CD4-positive, alpha-beta T cell (primary cell): ENCODE measurements at regions not wholly inside any gene's neighbourhood (a gene's known extent, or its start where the extent isn't known, plus 50 kb on each side); places are given as distances from the start of the nearest gene placed in this dataset.

Experiments
- ATAC-seq: fragments of 200-7000 bp; cut with Tn5 transposase; one replicate; pipeline ENCODE4 v1.10.0; 2022; ENCODE audit warnings: mild to moderate bottlenecking; ENCODE audit not compliant: poor library complexity
- CTCF ChIA-PET: fragments of 350-600 bp; sonication (Branson Sonifier 250); formaldehyde crosslinking; loops from one replicate; lab custom pipeline; 2021; ENCODE audit warnings: antibody characterized with exemption, inconsistent platforms; lab: Charles Lee
- POLR2A ChIA-PET: fragments of 350-600 bp; sonication (Branson Sonifier 250); formaldehyde crosslinking; loops from one replicate; lab custom pipeline; 2021; ENCODE audit warnings: antibody characterized with exemption, inconsistent platforms; lab: Charles Lee
- DNase-seq, 14 experiments: peaks; one replicate each; pipeline ENCODE4 v3.0.0-alpha.2; 2013 to 2020; ENCODE audit warnings: mixed read lengths in 2 of 14
- H3K27ac ChIP-seq, 2 donors: one replicate each; pipeline versions ENCODE4 v1.5.1 to v1.7.0; 2013; ENCODE audit warnings: low read length in 2 of 2, low read depth in 1 of 2, mild to moderate bottlenecking in 1 of 2
- H3K27me3 ChIP-seq, 2 experiments: 1 replicate in 1 of 2; 2 replicates in 1 of 2; pipeline versions ENCODE4 v1.6.1 to v1.7.0; 2013; ENCODE audit warnings: low read length in 2 of 2, control low read depth in 1 of 2, mild to moderate bottlenecking in 1 of 2, moderate library complexity in 1 of 2; ENCODE audit not compliant: insufficient read depth in 2 of 2, control insufficient read depth in 1 of 2
- H3K36me3 ChIP-seq: one replicate; pipeline ENCODE4 v1.6.1; 2013; ENCODE audit warnings: low read length, control low read depth; ENCODE audit not compliant: insufficient read depth
- H3K4me1 ChIP-seq: one replicate; pipeline ENCODE4 v1.6.1; 2013; ENCODE audit warnings: low read length, control low read depth; ENCODE audit not compliant: insufficient read depth
- H3K4me3 ChIP-seq: one replicate; pipeline ENCODE4 v1.5.1; 2013; ENCODE audit warnings: mild to moderate bottlenecking, low read length, moderate library complexity
- H3K9me3 ChIP-seq, 2 experiments: 1 replicate in 1 of 2; 2 replicates in 1 of 2; pipeline versions ENCODE4 v1.6.1 to v1.7.0; 2013; ENCODE audit warnings: low read length in 2 of 2, mild to moderate bottlenecking in 2 of 2, control low read depth in 1 of 2, moderate library complexity in 1 of 2; ENCODE audit not compliant: control insufficient read depth in 1 of 2, insufficient read depth in 1 of 2
- H3K27ac Mint-ChIP-seq: one replicate; pipeline ENCODE4 v1.8.0; 2020; ENCODE audit warnings: mixed read lengths
- H3K27me3 Mint-ChIP-seq: one replicate; pipeline ENCODE4 v1.8.0; 2021; ENCODE audit warnings: mixed read lengths
- H3K36me3 Mint-ChIP-seq: one replicate; pipeline ENCODE4 v1.8.0; 2021; ENCODE audit warnings: low read depth, mixed read lengths
- H3K4me1 Mint-ChIP-seq: one replicate; pipeline ENCODE4 v1.8.0; 2021; ENCODE audit warnings: low read depth, mixed read lengths
- H3K4me3 Mint-ChIP-seq: one replicate; pipeline ENCODE4 v1.8.0; 2020; ENCODE audit warnings: mild to moderate bottlenecking, mixed read lengths
- H3K9me3 Mint-ChIP-seq: one replicate; pipeline ENCODE4 v1.8.0; 2020; ENCODE audit warnings: mixed read lengths
- intact Hi-C, 2 experiments: fragments of 100-400 bp; cut with DNase I in 1 of 2; cut with micrococcal nuclease in 1 of 2; formaldehyde crosslinking; loops; one replicate each; pipeline versions ENCODE4 v1.15.1 to v1.9.0; 2023 to 2025; cut with DNase I, micrococcal nuclease
- TF ChIP-seq, protein P1 (sequence below): fragments of 200-600 bp; IDR thresholded peaks from one replicate; pipeline ENCODE4 v1.8.0; 2022; ENCODE audit warnings: antibody characterized with exemption, mild to moderate bottlenecking

DNA sequence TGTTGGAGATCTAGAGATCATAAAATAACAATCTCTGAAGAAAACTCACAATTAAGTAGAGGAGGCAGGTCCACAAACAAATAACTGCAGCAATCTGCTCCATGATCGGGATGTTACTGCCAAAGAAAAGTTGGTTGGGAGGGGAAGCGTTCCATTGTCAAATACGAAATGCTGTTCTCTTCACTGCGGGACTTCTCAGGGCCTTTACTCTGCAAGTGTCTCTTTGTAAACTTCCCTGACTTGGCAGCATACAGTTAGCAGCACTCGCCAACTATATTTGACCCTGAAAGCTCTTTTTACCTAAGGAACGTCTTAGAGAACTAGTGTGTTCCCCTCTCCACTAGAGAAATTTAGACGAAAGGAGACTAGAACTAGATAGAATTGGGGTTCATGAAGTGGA, 780.7 kb upstream of the TBX3 start:
- no peaks in the 10 kb centered on the region for H3K36me3 ChIP-seq
- no peaks in the 10 kb centered on the region for H3K27me3 ChIP-seq
- no peak for DNase-seq
- H3K9me3 Mint-ChIP-seq = no peaks in the 10 kb centered on the region
- H3K4me1 Mint-ChIP-seq = no peaks in the 10 kb centered on the region
- CTCF ChIA-PET = no interaction called here
- POLR2A ChIA-PET = no interaction called here
- no peaks in the 10 kb centered on the region for H3K36me3 Mint-ChIP-seq
- H3K4me3 ChIP-seq = no peak overlapping the region
- no peak overlapping the region for H3K27ac Mint-ChIP-seq
- no peak overlapping the region for H3K4me3 Mint-ChIP-seq
- TF ChIP-seq, protein P1, sequence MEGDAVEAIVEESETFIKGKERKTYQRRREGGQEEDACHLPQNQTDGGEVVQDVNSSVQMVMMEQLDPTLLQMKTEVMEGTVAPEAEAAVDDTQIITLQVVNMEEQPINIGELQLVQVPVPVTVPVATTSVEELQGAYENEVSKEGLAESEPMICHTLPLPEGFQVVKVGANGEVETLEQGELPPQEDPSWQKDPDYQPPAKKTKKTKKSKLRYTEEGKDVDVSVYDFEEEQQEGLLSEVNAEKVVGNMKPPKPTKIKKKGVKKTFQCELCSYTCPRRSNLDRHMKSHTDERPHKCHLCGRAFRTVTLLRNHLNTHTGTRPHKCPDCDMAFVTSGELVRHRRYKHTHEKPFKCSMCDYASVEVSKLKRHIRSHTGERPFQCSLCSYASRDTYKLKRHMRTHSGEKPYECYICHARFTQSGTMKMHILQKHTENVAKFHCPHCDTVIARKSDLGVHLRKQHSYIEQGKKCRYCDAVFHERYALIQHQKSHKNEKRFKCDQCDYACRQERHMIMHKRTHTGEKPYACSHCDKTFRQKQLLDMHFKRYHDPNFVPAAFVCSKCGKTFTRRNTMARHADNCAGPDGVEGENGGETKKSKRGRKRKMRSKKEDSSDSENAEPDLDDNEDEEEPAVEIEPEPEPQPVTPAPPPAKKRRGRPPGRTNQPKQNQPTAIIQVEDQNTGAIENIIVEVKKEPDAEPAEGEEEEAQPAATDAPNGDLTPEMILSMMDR = no peak
- H3K27me3 Mint-ChIP-seq = peaks cover 4% of the 10 kb centered on the region
- H3K27ac ChIP-seq = no peak overlapping the region
- intact Hi-C loops = no loop called here
- ATAC-seq = no peak
- H3K4me1 ChIP-seq = no peaks in the 10 kb centered on the region
- no peaks in the 10 kb centered on the region for H3K9me3 ChIP-seq

DNA sequence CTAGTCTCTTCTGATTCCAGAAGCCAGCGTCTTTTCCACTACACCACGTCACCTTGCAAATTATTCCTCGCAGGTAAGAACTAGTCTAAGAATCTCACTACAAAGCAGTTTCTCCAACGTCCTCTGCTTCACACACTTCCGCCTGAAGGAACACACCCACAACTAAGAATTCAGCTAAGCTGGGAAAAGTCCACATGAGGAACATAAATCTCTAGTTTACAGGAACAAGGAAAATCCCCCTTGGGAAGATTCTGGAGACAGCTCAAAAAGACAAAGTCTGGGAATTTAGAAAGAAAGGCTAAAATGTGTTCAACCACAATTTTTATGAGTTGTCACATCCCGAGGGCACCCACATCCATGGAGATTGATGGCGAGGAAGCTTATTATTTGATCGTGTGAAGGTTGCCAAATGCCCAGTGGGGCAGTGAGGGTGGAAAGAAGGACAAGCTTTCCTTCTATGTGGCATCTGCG, 780.2 kb upstream of the TBX3 start:
- Histone ChIP-seq H3K36me3 (no peaks in the 10 kb centered on the region), H3K4me1 (no peaks in the 10 kb centered on the region), H3K9me3 (no peaks in the 10 kb centered on the region), H3K4me3 (no peak overlapping the region), H3K27me3 (no peaks in the 10 kb centered on the region), H3K27ac (no peak overlapping the region)
- ChIA-PET CTCF (no interaction called here), POLR2A (no interaction called here)
- Mint-ChIP-seq H3K27me3 (peaks cover 4% of the 10 kb centered on the region), H3K27ac (no peak overlapping the region), H3K36me3 (no peaks in the 10 kb centered on the region), H3K9me3 (no peaks in the 10 kb centered on the region), H3K4me1 (no peaks in the 10 kb centered on the region), H3K4me3 (no peak overlapping the region)
- intact Hi-C loops = no loop called here
- no peak for DNase-seq
- no peak for ATAC-seq
- TF ChIP-seq, protein P1 = no peak

DNA sequence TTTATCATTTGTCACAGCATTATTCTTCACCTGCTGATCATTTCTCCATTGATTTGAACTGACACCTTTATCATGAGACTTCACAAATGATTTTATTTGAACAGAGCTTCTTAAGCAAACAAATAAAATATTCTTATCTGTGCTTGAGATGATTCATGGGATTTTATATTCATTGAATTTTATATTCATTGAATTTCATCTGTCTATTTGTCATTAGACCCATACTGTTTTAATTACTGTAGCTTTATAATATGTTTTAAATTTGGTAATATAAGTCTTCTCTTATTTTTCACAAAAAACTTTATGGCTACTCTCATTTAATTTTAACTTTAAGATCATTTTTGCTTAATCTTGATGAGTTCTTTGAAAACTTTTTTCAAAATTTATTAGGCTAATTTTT, 777.4 kb upstream of the TBX3 start:
- Histone ChIP-seq H3K4me1 (no peaks in the 10 kb centered on the region), H3K9me3 (peaks cover 0 to 3% of the 10 kb centered on the region in 2 experiments), H3K27me3 (no peaks in the 10 kb centered on the region), H3K36me3 (no peaks in the 10 kb centered on the region), H3K27ac (no peak overlapping the region), H3K4me3 (no peak overlapping the region)
- ChIA-PET POLR2A (no interaction called here), CTCF (no interaction called here)
- no peaks in the 10 kb centered on the region for H3K36me3 Mint-ChIP-seq
- TF ChIP-seq, protein P1 = no peak
- DNase-seq = no peak
- H3K9me3 Mint-ChIP-seq = peaks cover 5% of the 10 kb centered on the region
- no peak for ATAC-seq
- peaks cover 4% of the 10 kb centered on the region for H3K27me3 Mint-ChIP-seq
- intact Hi-C loops = no loop called here
- no peak overlapping the region for H3K27ac Mint-ChIP-seq
- no peak overlapping the region for H3K4me3 Mint-ChIP-seq
- no peaks in the 10 kb centered on the region for H3K4me1 Mint-ChIP-seq
